OCI-LY3 (cell line): ENCODE measurements at regions not wholly inside any gene's neighbourhood (a gene's known extent, or its start where the extent isn't known, plus 50 kb on each side); places are given as distances from the start of the nearest gene placed in this dataset.

Source experiments
- CTCF ChIP-seq: fragments of 200-600, 300-600 bp; sonication (generic); IDR thresholded peaks from 2 replicates; pipeline ENCODE4 v1.5.1; 2014; ENCODE audit warnings: antibody characterized with exemption, low read length, low read depth
- EZH2phosphoT487 ChIP-seq: fragments of 200-600 bp; shearing (Covaris generic); IDR thresholded peaks from 2 replicates; pipeline ENCODE4 v1.6.1; 2018; ENCODE audit warnings: antibody characterized with exemption, mixed run types, low read depth

GRCh38 chr13:31441800-31442510 lies 242.2 kb downstream of the B3GLCT start:
- no peak for TF ChIP-seq CTCF
- TF ChIP-seq EZH2phosphoT487, result no peak
